NCI-H2196 treated with DMSO at 0.1 percent for 48 hours (cell line): ENCODE measurements at regions not wholly inside any gene's neighbourhood (a gene's known extent, or its start where the extent isn't known, plus 50 kb on each side); places are given as distances from the start of the nearest gene placed in this dataset.
"Not testable (repeated sequence)": the region's sequence is repeated elsewhere in the genome, so short reads cannot be mapped to it uniquely, and the experiment has no call there.

Experiments
- DNase-seq: peaks from one replicate; lab custom pipeline; 2025; ENCODE audit not compliant: unreplicated experiment; lab: John Stamatoyannopoulos, UW

GRCh38 chr12:88855301-88855700, 275.0 kb upstream of the KITLG start:
- DNase-seq, result no peak

- DNase-seq, result no peak
These were observed 274.0 kb upstream of the KITLG start for GRCh38 chr12:88854260-88854659.

GRCh38 chr12:88847246-88847645, 267.0 kb upstream of the KITLG start:
- DNase-seq, result not testable (repeated sequence)

- no peak for DNase-seq
These were observed 264.2 kb upstream of the KITLG start for GRCh38 chr12:88844426-88844825.

GRCh38 chr12:88842314-88842713, 262.0 kb upstream of the KITLG start:
- DNase-seq, result no peak

- DNase-seq, result no peak
These were observed 259.2 kb upstream of the KITLG start for GRCh38 chr12:88839486-88839885.

GRCh38 chr12:88836156-88836555, 255.9 kb upstream of the KITLG start:
- no peak for DNase-seq

- no peak for DNase-seq
These were observed 254.0 kb upstream of the KITLG start for GRCh38 chr12:88834226-88834625.

GRCh38 chr12:88833641-88834116, 253.4 kb upstream of the KITLG start:
- no peak for DNase-seq

GRCh38 chr12:88828537-88828936, 248.3 kb upstream of the KITLG start:
- DNase-seq, result not testable (repeated sequence)

- no peak for DNase-seq
These were observed 239.7 kb upstream of the KITLG start for GRCh38 chr12:88820012-88820411.

GRCh38 chr12:88816201-88816600, 235.9 kb upstream of the KITLG start:
- DNase-seq, result peak; percentile 6

- DNase-seq, result no peak
These were observed 234.5 kb upstream of the KITLG start for GRCh38 chr12:88814779-88815178.

- DNase-seq, result no peak
These were observed 232.3 kb upstream of the KITLG start for GRCh38 chr12:88812610-88813009.

- DNase-seq, result no peak
These were observed 230.5 kb upstream of the KITLG start for GRCh38 chr12:88810806-88811205.

- not testable (repeated sequence) for DNase-seq
These were observed 229.6 kb upstream of the KITLG start for GRCh38 chr12:88809841-88810240.

GRCh38 chr12:88805692-88806091, 225.4 kb upstream of the KITLG start:
- DNase-seq, result no peak

- DNase-seq, result no peak
These were observed 225.0 kb upstream of the KITLG start for GRCh38 chr12:88805286-88805685.

- no peak for DNase-seq
These were observed 221.9 kb upstream of the KITLG start for GRCh38 chr12:88802096-88802706.

- DNase-seq, result no peak
These were observed 221.2 kb upstream of the KITLG start for GRCh38 chr12:88801227-88802095.

GRCh38 chr12:88793096-88793495, 212.8 kb upstream of the KITLG start:
- DNase-seq, result no peak

- DNase-seq, result no peak
These were observed 210.0 kb upstream of the KITLG start for GRCh38 chr12:88790231-88790630.
